ENCODE measurements at regions not wholly inside any gene's neighbourhood (a gene's known extent, or its start where the extent isn't known, plus 50 kb on each side); places are given as distances from the start of the nearest gene placed in this dataset.

GRCh38 chr1:17933501-17933900 lies 174.1 kb upstream of the IGSF21 start:
- no peak for DNase-seq

GRCh38 chr1:17933971-17934370 lies 173.6 kb upstream of the IGSF21 start:
- no peak for DNase-seq

DNA sequence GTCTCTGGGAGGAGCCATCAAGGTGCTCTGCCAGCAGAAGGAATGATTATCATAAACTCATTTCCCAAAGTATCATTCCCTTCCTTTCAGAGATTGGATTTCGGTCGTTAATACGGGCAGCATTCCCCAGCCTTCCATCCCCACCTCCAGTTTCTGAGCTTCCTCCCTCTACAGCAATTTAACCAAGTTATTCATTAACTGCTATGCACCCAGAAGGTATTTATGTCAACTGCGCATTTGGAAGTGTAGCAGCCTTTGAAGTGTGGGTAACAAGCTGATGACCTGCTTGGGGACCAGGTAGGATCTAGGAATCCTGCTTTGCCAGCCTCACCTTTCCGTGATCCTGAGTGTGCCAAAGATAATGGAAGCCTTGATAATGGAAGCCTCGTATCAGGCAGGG lies 172.4 kb upstream of the IGSF21 start:
- no peak for DNase-seq

DNA sequence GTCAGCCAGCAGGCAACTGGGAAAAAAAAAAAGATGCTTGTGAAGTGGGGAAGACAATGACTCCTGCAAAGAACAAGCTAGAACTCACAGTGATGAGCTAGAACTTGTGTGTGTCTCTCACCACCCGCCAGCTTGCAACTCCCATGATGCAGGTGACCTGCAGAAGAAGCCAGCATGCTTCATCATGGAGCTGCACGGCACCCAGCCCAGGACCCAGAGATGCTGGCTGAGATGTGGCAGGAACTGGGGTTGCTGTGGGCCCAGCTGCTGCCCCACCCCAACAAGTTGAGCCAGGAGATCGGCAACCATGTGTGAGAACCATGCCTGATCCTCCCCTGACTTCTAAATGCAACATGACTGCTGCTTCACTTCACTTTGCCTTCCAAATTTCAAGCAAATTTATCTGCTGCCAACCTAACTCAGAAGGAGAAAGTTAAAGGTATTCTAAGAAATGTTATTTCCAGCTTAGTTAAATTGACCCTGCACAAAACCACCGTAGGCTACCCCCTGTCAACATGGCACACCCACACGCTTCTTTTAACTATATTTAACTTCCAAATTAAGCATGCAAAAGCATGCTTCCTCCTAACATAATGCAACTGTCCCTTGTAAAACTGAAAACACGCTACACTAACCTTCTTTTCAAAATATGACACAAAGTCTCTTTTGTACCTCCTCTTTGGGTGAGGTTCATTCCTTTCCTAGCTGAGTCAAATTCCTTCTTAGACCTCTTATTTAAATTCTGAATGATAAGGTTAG lies 166.0 kb upstream of the IGSF21 start:
- DNase-seq, result no peak

- no peak for DNase-seq
Measured at GRCh38 chr1:17943506-17943905, 164.1 kb upstream of the IGSF21 start.

DNA sequence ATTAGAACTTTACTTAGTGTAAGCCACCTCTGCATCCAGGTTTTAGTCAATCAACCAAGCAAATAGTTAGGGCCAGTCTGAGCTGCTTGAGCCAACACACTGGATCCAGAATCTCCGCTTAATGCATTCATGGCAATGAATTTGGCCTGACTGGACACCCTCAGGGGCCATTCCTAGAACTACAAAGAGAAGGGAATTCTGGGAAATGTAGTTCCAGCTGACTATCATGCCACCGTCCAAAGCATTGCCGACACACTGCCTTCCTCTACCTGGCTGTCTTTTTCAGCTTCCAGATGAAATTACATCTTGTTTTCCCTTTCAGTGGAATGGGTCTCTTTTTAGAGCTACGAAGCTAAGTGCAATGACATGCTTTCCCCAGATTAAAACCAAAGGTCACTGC lies 163.0 kb upstream of the IGSF21 start:
- DNase-seq, result no peak

- DNase-seq, result no peak
Measured at GRCh38 chr1:17946434-17946833, 161.2 kb upstream of the IGSF21 start.

- DNase-seq, result no peak
Measured at GRCh38 chr1:17948594-17948993, 159.0 kb upstream of the IGSF21 start.

- no peak for DNase-seq
Measured at GRCh38 chr1:17949511-17949910, 158.1 kb upstream of the IGSF21 start.

DNA sequence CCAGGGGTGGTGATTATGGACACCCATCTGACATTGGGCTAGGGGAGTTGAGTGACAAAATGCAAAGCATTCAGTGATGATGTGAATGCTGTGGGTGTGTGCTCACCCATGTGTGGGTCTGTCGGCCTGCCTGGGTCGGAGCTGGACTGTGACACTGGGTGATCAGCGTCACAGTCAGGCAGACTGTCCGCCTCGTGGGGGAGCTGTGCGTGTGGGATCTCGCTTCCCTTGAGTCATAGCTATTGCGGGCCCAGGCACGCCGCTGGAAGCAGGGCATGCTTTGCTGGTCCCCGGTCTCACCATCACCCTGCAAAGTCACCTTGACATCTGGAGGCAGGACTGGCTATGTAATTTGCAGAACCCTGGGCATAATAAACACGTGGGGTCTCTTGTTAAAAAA lies 156.9 kb upstream of the IGSF21 start:
- no peak for DNase-seq

GRCh38 chr1:17952506-17952905 lies 155.1 kb upstream of the IGSF21 start:
- no peak for DNase-seq

- no peak for DNase-seq
Measured at GRCh38 chr1:17953921-17954320, 153.7 kb upstream of the IGSF21 start.

DNA sequence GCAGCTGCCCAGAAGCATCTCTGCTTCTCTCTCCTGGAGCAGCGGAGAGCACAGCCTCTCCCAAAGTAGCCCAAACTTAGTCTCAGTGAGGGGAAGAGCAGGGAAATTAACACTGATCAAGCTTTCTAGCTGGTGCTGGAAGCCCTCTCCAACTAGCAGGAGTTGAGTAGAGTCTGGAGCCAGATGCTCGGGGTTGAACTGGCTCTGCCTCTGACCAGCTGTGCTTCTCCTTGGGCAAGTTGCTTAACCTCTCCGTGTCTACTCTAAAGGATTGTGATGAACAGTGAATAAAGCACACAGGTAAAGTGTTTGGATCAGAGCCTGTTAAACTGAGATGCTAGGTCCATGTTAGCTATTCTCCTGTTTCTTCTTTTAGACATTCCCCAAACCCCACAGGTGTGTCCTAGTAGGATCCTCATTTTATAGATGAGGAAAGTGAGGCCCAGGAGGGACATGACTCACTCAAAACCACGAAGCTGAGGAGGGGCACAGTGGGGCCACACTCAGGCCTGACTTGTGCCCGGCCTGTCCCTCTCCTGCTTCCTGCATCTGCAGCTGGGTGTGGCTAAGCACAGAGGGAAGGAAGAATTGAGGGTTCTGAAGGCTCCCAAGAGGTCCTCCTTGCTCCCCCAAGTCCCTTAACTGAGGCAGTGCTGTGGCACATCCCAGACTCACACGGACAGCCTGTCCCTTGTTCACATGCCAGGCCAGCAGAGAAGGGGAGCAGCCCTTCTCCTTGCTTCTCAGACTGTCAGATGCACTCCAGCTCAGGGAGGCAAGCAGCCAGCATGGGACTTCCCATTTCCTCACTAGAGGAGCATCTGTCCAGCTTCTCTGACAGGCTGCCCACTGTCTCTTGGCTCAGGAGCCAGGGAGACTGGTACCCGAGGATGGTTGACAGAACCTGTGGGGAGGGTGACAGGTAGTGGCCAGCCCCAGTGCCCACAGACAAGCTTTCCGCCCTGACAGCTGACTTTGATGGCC lies 152.0 kb upstream of the IGSF21 start:
- DNase-seq, result no peak

- no peak for DNase-seq
Measured at GRCh38 chr1:17957588-17958267, 149.9 kb upstream of the IGSF21 start.

DNA sequence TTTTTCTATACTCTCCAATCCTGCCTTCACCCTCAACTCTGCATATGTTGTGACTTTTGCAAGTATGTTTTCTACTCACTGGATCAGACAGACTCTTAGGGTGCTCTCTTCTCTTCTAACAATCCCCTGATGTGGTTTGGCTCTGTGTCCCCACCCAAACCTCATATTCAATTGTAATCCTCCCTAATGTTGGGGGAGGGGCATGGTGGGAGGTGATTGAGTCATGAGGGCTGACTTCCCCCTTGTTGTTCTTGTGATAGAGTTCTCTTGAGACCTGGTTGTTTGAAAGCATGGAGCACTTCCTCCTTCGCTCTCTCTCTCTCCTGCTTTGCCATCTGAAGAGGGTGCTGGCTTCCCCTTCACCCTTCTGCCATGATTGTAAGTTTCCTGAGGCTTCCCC lies 148.9 kb upstream of the IGSF21 start:
- DNase-seq, result no peak

DNA sequence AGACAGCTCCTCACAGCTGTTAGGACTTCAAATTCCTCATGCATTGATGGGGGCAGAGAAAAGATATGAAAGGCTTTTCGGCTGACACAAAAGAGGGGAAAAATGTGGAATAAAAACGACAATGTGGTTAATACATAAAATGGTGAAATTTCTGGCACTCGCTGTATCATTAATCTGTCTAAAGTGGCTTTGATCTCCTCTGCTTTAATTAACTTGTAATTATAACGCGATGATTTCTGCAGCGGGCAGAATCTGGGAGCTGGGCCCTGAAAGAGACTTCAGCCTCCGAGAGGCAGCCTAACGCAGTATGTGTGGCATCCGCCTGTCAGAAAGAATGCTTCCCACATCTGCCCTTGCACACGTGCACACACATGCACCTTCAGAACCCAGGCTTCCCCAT lies 144.1 kb upstream of the IGSF21 start:
- DNase-seq, result no peak

DNA sequence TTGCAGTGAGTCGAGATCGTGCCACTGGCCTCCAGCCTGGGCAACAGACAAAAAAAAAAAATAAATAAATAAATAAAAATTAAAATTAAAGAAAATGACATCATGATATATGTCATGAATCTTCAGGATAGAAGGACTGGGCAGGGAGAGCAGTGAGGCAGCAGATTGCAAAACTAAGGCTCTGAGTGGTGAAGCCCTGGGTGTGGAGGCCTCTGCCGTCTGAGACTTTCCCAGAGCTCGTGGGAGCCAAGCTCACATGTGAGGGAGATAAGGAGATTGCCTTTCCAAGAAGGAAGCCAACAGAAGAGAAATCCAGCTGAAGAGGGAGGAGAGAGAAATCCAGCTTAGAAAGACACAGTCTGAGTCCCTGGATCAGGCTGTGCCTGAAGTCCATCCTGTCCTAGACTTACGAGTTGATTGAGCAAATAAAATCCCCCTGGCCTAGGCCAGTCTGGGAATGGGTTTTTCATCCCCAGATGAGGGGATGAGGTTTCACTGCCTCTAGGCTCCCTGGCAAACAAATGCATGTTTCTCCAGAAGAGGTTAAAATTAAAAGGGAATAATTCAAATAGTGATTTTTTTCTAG lies 142.0 kb upstream of the IGSF21 start:
- DNase-seq, result no peak

GRCh38 chr1:17966341-17966740 lies 141.3 kb upstream of the IGSF21 start:
- DNase-seq, result no peak

GRCh38 chr1:17967623-17968255 lies 139.9 kb upstream of the IGSF21 start:
- no peak for DNase-seq

DNA sequence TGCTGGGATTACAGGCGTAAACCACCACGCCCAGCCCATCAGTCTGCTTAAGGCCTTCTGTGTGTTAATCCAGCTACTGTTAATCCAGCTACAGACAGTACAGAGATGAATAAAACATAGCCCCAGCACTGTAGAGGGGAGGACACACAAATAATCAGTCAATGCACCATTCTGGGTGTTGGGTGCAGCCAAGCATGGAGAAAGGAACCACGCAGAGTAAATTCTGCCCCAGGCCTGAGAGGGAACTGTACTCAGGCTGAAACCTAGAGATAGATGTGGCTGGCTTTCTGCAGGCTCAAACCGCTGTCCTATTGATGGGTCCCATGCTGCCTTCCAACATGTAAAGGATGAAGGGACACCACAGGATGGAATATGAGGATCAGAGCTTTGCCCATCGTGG lies 136.8 kb upstream of the IGSF21 start:
- no peak for DNase-seq

GRCh38 chr1:17973694-17974093 lies 133.9 kb upstream of the IGSF21 start:
- DNase-seq, result no peak

GRCh38 chr1:17976854-17977253 lies 130.7 kb upstream of the IGSF21 start:
- no peak for DNase-seq

GRCh38 chr1:17978016-17978415 lies 129.6 kb upstream of the IGSF21 start:
- DNase-seq, result no peak

Measured in NCI-H774 (cell line).